ENCODE measurements at regions not wholly inside any gene's neighbourhood (a gene's known extent, or its start where the extent isn't known, plus 50 kb on each side); places are given as distances from the start of the nearest gene placed in this dataset.

- DNase-seq = peak; percentile 42 to 61
These were observed 123.9 kb upstream of the ZFHX3 start for GRCh38 chr16:73171901-73172240.

GRCh38 chr16:73171380-73171779 lies 123.5 kb upstream of the ZFHX3 start:
- no peak for DNase-seq

GRCh38 chr16:73170612-73171038 lies 122.7 kb upstream of the ZFHX3 start:
- peak in 1 of 2 experiments; percentile 14 for DNase-seq

- DNase-seq = no peak
These were observed 119.1 kb upstream of the ZFHX3 start for GRCh38 chr16:73166947-73167550.

GRCh38 chr16:73166441-73166851 lies 118.5 kb upstream of the ZFHX3 start:
- DNase-seq = no peak

- DNase-seq = no peak
These were observed 115.4 kb upstream of the ZFHX3 start for GRCh38 chr16:73163238-73163815.

- DNase-seq = no peak
These were observed 114.0 kb upstream of the ZFHX3 start for GRCh38 chr16:73161977-73162376.

- DNase-seq = no peak
These were observed 111.4 kb upstream of the ZFHX3 start for GRCh38 chr16:73159296-73159695.

- DNase-seq = no peak
These were observed 109.9 kb upstream of the ZFHX3 start for GRCh38 chr16:73157861-73158260.

- DNase-seq = no peak
These were observed 106.3 kb upstream of the ZFHX3 start for GRCh38 chr16:73154063-73154870.

- DNase-seq = no peak
These were observed 104.6 kb upstream of the ZFHX3 start for GRCh38 chr16:73152386-73153125.

- DNase-seq = no peak
These were observed 104.0 kb upstream of the ZFHX3 start for GRCh38 chr16:73151941-73152340.

GRCh38 chr16:73151225-73151624 lies 103.3 kb upstream of the ZFHX3 start:
- no peak for DNase-seq

- DNase-seq = no peak
These were observed 102.9 kb upstream of the ZFHX3 start for GRCh38 chr16:73150786-73151185.

- peak in 1 of 2 experiments; percentile 43 for DNase-seq
These were observed 101.4 kb upstream of the ZFHX3 start for GRCh38 chr16:73149334-73149733.

GRCh38 chr16:73147958-73148357 lies 100.0 kb upstream of the ZFHX3 start:
- DNase-seq = no peak

- DNase-seq = no peak
These were observed 97.4 kb upstream of the ZFHX3 start for GRCh38 chr16:73145166-73145880.

- DNase-seq = no peak
These were observed 95.9 kb upstream of the ZFHX3 start for GRCh38 chr16:73143576-73144422.

GRCh38 chr16:73143002-73143401 lies 95.1 kb upstream of the ZFHX3 start:
- DNase-seq = no peak

- no peak for DNase-seq
These were observed 94.3 kb upstream of the ZFHX3 start for GRCh38 chr16:73142053-73142854.

GRCh38 chr16:73140929-73141328 lies 93.0 kb upstream of the ZFHX3 start:
- no peak for DNase-seq
